GM23338 (cell line): ENCODE measurements at regions not wholly inside any gene's neighbourhood (a gene's known extent, or its start where the extent isn't known, plus 50 kb on each side); places are given as distances from the start of the nearest gene placed in this dataset.

Experiments
- ATAC-seq: fragments of 200-7000 bp; cut with Tn5 transposase; 3 replicates; pipeline ENCODE4 v1.9.1; 2020
- DNase-seq: peaks from one replicate; pipeline ENCODE4 v3.0.0-alpha.2; 2015; ENCODE audit warnings: low spot score
- H2AFZ ChIP-seq: fragments of 200-600 bp; sonication (generic); 2 replicates; pipeline ENCODE4 v1.8.0; 2016; ENCODE audit warnings: antibody characterized with exemption, mild to moderate bottlenecking, moderate library complexity
- H3F3A ChIP-seq: fragments of 200-600 bp; sonication (generic); replicated peaks from 2 replicates; pipeline ENCODE4 v1.8.0; 2017; ENCODE audit warnings: antibody characterized with exemption, mixed run types, low read depth
- H3K27ac ChIP-seq: fragments of 200-600 bp; sonication (generic); 2 replicates; pipeline ENCODE4 v1.6.1; 2016; ENCODE audit warnings: low read depth
- H3K27me3 ChIP-seq: fragments of 200-600 bp; sonication (generic); 2 replicates; pipeline ENCODE4 v1.8.0; 2016; ENCODE audit warnings: mild to moderate bottlenecking, mixed run types, moderate library complexity; ENCODE audit not compliant: insufficient read depth
- H3K36me3 ChIP-seq: fragments of 200-600 bp; sonication (generic); 2 replicates; pipeline ENCODE4 v1.8.0; 2016; ENCODE audit warnings: mild to moderate bottlenecking; ENCODE audit not compliant: insufficient read depth
- H3K4me1 ChIP-seq: fragments of 200-600 bp; sonication (generic); 2 replicates; pipeline ENCODE4 v1.8.0; 2016; ENCODE audit warnings: mild to moderate bottlenecking, moderate library complexity; ENCODE audit not compliant: insufficient read depth
- H3K4me2 ChIP-seq: fragments of 200-600 bp; sonication (generic); 2 replicates; pipeline ENCODE4 v1.7.1; 2017; ENCODE audit warnings: mixed run types
- H3K4me3 ChIP-seq: fragments of 200-600 bp; sonication (generic); 2 replicates; pipeline ENCODE4 v1.6.1; 2016; ENCODE audit warnings: mixed run types
- H3K79me2 ChIP-seq: fragments of 200-600 bp; sonication (generic); replicated peaks from 2 replicates; pipeline ENCODE4 v1.8.0; 2017; ENCODE audit warnings: mild to moderate bottlenecking; ENCODE audit not compliant: insufficient read depth
- H3K9me2 ChIP-seq: fragments of 200-600 bp; sonication (generic); 2 replicates; pipeline ENCODE4 v1.8.0; 2017; ENCODE audit not compliant: insufficient read depth
- H4K20me1 ChIP-seq: fragments of 200-600 bp; sonication (generic); replicated peaks from 2 replicates; pipeline ENCODE4 v1.8.0; 2017; ENCODE audit warnings: mild to moderate bottlenecking; ENCODE audit not compliant: insufficient read depth
- H3K27ac Mint-ChIP-seq: 2 replicates; pipeline ENCODE4 v1.8.0; 2020; ENCODE audit warnings: inconsistent platforms, mild to moderate bottlenecking, moderate library complexity, mixed read lengths
- H3K27me3 Mint-ChIP-seq: 3 replicates; pipeline ENCODE4 v1.8.0; 2022; ENCODE audit warnings: low read depth, mild to moderate bottlenecking, moderate library complexity, mixed read lengths, inconsistent platforms; ENCODE audit not compliant: insufficient read depth, poor library complexity
- H3K36me3 Mint-ChIP-seq: 3 replicates; pipeline ENCODE4 v1.8.0; 2021; ENCODE audit warnings: low read depth, mild to moderate bottlenecking, inconsistent platforms, moderate library complexity, mixed read lengths
- H3K4me1 Mint-ChIP-seq: 3 replicates; pipeline ENCODE4 v1.8.0; 2020; ENCODE audit warnings: mild to moderate bottlenecking, inconsistent platforms, mixed read lengths
- H3K4me3 Mint-ChIP-seq: 3 replicates; pipeline ENCODE4 v1.8.0; 2021; ENCODE audit warnings: moderate library complexity, mild to moderate bottlenecking, inconsistent platforms, mixed read lengths
- H3K9me3 Mint-ChIP-seq: 3 replicates; pipeline ENCODE4 v1.8.0; 2020; ENCODE audit warnings: moderate library complexity, mild to moderate bottlenecking, inconsistent platforms, mixed read lengths
- CREB1 ChIP-seq: fragments of 250-450 bp; sonication (Bioruptor Pico); IDR thresholded peaks from 2 replicates; pipeline ENCODE4 v1.5.0; 2020; ENCODE audit warnings: low read depth, mild to moderate bottlenecking, moderate library complexity
- CTCF ChIP-seq, 2 experiments: fragments of 200-600 bp in 1 of 2; sonication (generic) in 1 of 2; conservative IDR thresholded peaks; 2 replicates each; pipeline versions ENCODE4 v1.5.1 to v1.6.1; 2016 to 2017; ENCODE audit warnings: antibody characterized with exemption in 2 of 2, low read depth in 2 of 2, mild to moderate bottlenecking in 2 of 2, moderate library complexity in 1 of 2
- EZH2 ChIP-seq: fragments of 200-600 bp; sonication (generic); IDR thresholded peaks from one replicate; pipeline ENCODE4 v1.8.0; 2017; ENCODE audit warnings: antibody characterized with exemption, mild to moderate bottlenecking, low read depth; ENCODE audit not compliant: unreplicated experiment
- EZH2phosphoT487 ChIP-seq: fragments of 200-600 bp; sonication (generic); IDR thresholded peaks from one replicate; pipeline ENCODE4 v1.8.1; 2018; ENCODE audit warnings: antibody characterized with exemption; ENCODE audit not compliant: unreplicated experiment
- JUNB ChIP-seq: IDR thresholded peaks from one replicate; pipeline ENCODE4 v1.6.1; 2016; ENCODE audit warnings: antibody characterized with exemption; ENCODE audit not compliant: unreplicated experiment
- NANOG ChIP-seq: IDR thresholded peaks from 2 replicates; pipeline ENCODE4 v1.6.1; 2016; ENCODE audit warnings: antibody characterized with exemption, borderline replicate concordance
- POLR2AphosphoS5 ChIP-seq: IDR thresholded peaks from 2 replicates; pipeline ENCODE4 v1.6.1; 2016; ENCODE audit warnings: antibody characterized with exemption, low read depth
- STAT1 ChIP-seq: IDR thresholded peaks from one replicate; pipeline ENCODE4 v1.6.1; 2016; ENCODE audit warnings: antibody characterized with exemption; ENCODE audit not compliant: unreplicated experiment
- ZNF114 ChIP-seq: fragments of 250-450 bp; sonication (Bioruptor Pico); IDR thresholded peaks from 2 replicates; pipeline ENCODE4 v1.5.0; 2020; ENCODE audit warnings: mild to moderate bottlenecking, moderate library complexity
- ZNF331 ChIP-seq: fragments of 250-450 bp; sonication (Bioruptor Pico); IDR thresholded peaks from 2 replicates; pipeline ENCODE4 v1.5.0; 2020; ENCODE audit warnings: low read depth, mild to moderate bottlenecking, moderate library complexity
- TF ChIP-seq, protein P1 (sequence below): fragments of 250-450 bp; sonication (Bioruptor Pico); IDR thresholded peaks from 2 replicates; pipeline ENCODE4 v1.5.0; 2020; ENCODE audit warnings: mild to moderate bottlenecking, moderate library complexity
- TF ChIP-seq, protein P2 (sequence below): IDR thresholded peaks from one replicate; pipeline ENCODE4 v1.6.1; 2018; ENCODE audit warnings: antibody characterized with exemption; ENCODE audit not compliant: unreplicated experiment
- TF ChIP-seq, protein P3 (sequence below): IDR thresholded peaks from 2 replicates; pipeline ENCODE4 v1.6.1; 2016; ENCODE audit warnings: antibody characterized with exemption

DNA sequence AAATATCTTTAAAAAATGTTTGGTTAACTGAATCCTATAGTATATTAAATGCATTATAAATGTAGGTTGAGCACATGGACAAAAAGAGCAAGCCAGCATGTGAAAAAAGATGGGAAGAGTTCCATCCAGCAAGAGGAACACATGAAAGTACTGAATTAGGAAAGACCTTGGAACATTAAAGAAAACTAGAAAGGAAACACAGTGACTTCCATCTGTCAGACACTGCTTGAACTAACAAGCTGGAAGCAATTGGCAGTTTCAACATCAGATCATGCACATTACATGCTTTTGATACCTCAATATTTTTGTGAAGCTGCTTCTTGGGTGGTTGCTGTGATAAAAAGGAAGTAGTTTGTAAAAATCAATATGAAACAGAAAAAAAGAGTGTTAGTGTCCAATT lies 626.8 kb upstream of the GNPDA2 start:
- H3K27me3 ChIP-seq = no peaks in the 10 kb centered on the region
- H3F3A ChIP-seq = no peaks in the 10 kb centered on the region
- DNase-seq = no peak
- 0 out of 2 replicates have a peak, but pooled peaks cover 3% of the 10 kb centered on the region for H3K9me2 ChIP-seq
- TF ChIP-seq, protein P1, sequence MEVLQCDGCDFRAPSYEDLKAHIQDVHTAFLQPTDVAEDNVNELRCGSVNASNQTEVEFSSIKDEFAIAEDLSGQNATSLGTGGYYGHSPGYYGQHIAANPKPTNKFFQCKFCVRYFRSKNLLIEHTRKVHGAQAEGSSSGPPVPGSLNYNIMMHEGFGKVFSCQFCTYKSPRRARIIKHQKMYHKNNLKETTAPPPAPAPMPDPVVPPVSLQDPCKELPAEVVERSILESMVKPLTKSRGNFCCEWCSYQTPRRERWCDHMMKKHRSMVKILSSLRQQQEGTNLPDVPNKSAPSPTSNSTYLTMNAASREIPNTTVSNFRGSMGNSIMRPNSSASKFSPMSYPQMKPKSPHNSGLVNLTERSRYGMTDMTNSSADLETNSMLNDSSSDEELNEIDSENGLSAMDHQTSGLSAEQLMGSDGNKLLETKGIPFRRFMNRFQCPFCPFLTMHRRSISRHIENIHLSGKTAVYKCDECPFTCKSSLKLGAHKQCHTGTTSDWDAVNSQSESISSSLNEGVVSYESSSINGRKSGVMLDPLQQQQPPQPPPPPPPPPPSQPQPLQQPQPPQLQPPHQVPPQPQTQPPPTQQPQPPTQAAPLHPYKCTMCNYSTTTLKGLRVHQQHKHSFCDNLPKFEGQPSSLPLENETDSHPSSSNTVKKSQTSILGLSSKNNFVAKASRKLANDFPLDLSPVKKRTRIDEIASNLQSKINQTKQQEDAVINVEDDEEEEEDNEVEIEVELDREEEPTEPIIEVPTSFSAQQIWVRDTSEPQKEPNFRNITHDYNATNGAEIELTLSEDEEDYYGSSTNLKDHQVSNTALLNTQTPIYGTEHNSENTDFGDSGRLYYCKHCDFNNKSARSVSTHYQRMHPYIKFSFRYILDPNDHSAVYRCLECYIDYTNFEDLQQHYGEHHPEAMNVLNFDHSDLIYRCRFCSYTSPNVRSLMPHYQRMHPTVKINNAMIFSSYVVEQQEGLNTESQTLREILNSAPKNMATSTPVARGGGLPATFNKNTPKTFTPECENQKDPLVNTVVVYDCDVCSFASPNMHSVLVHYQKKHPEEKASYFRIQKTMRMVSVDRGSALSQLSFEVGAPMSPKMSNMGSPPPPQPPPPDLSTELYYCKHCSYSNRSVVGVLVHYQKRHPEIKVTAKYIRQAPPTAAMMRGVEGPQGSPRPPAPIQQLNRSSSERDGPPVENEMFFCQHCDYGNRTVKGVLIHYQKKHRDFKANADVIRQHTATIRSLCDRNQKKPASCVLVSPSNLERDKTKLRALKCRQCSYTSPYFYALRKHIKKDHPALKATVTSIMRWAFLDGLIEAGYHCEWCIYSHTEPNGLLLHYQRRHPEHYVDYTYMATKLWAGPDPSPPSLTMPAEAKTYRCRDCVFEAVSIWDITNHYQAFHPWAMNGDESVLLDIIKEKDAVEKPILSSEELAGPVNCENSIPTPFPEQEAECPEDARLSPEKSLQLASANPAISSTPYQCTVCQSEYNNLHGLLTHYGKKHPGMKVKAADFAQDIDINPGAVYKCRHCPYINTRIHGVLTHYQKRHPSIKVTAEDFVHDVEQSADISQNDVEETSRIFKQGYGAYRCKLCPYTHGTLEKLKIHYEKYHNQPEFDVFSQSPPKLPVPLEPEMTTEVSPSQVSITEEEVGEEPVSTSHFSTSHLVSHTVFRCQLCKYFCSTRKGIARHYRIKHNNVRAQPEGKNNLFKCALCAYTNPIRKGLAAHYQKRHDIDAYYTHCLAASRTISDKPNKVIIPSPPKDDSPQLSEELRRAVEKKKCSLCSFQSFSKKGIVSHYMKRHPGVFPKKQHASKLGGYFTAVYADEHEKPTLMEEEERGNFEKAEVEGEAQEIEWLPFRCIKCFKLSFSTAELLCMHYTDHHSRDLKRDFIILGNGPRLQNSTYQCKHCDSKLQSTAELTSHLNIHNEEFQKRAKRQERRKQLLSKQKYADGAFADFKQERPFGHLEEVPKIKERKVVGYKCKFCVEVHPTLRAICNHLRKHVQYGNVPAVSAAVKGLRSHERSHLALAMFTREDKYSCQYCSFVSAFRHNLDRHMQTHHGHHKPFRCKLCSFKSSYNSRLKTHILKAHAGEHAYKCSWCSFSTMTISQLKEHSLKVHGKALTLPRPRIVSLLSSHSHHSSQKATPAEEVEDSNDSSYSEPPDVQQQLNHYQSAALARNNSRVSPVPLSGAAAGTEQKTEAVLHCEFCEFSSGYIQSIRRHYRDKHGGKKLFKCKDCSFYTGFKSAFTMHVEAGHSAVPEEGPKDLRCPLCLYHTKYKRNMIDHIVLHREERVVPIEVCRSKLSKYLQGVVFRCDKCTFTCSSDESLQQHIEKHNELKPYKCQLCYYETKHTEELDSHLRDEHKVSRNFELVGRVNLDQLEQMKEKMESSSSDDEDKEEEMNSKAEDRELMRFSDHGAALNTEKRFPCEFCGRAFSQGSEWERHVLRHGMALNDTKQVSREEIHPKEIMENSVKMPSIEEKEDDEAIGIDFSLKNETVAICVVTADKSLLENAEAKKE (CRISPR knock-in tag) = no peak
- TF ChIP-seq POLR2AphosphoS5 (no peak), CREB1 (CRISPR knock-in tag) (no peak), ZNF114 (CRISPR knock-in tag) (no peak), EZH2phosphoT487 (no peak), EZH2 (no peak), NANOG (no peak), CTCF (conservative IDR thresholded peaks at IDR 0.05; ENCODE audit: low read depth in 2 of 2) (no peak), JUNB (no peak), ZNF331 (CRISPR knock-in tag) (no peak), STAT1 (no peak)
- TF ChIP-seq, protein P2, sequence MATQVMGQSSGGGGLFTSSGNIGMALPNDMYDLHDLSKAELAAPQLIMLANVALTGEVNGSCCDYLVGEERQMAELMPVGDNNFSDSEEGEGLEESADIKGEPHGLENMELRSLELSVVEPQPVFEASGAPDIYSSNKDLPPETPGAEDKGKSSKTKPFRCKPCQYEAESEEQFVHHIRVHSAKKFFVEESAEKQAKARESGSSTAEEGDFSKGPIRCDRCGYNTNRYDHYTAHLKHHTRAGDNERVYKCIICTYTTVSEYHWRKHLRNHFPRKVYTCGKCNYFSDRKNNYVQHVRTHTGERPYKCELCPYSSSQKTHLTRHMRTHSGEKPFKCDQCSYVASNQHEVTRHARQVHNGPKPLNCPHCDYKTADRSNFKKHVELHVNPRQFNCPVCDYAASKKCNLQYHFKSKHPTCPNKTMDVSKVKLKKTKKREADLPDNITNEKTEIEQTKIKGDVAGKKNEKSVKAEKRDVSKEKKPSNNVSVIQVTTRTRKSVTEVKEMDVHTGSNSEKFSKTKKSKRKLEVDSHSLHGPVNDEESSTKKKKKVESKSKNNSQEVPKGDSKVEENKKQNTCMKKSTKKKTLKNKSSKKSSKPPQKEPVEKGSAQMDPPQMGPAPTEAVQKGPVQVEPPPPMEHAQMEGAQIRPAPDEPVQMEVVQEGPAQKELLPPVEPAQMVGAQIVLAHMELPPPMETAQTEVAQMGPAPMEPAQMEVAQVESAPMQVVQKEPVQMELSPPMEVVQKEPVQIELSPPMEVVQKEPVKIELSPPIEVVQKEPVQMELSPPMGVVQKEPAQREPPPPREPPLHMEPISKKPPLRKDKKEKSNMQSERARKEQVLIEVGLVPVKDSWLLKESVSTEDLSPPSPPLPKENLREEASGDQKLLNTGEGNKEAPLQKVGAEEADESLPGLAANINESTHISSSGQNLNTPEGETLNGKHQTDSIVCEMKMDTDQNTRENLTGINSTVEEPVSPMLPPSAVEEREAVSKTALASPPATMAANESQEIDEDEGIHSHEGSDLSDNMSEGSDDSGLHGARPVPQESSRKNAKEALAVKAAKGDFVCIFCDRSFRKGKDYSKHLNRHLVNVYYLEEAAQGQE = no peak
- TF ChIP-seq, protein P3, sequence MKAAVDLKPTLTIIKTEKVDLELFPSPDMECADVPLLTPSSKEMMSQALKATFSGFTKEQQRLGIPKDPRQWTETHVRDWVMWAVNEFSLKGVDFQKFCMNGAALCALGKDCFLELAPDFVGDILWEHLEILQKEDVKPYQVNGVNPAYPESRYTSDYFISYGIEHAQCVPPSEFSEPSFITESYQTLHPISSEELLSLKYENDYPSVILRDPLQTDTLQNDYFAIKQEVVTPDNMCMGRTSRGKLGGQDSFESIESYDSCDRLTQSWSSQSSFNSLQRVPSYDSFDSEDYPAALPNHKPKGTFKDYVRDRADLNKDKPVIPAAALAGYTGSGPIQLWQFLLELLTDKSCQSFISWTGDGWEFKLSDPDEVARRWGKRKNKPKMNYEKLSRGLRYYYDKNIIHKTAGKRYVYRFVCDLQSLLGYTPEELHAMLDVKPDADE = no peak
- H3K4me3 Mint-ChIP-seq = no peak overlapping the region
- no peaks in the 10 kb centered on the region for H3K36me3 ChIP-seq
- H3K9me3 Mint-ChIP-seq = peaks cover 50% of the 10 kb centered on the region
- peaks cover under 1% of the 10 kb centered on the region for H3K27me3 Mint-ChIP-seq
- no peaks in the 10 kb centered on the region for H4K20me1 ChIP-seq
- no peak overlapping the region for H3K4me3 ChIP-seq
- no peaks in the 10 kb centered on the region for H3K4me1 Mint-ChIP-seq
- H2AFZ ChIP-seq = no peak overlapping the region; the same call in 1 of the 2 replicates
- H3K27ac ChIP-seq = no peak overlapping the region
- H3K4me1 ChIP-seq = peaks cover under 1% of the 10 kb centered on the region; the same call in 1 of the 2 replicates
- H3K36me3 Mint-ChIP-seq = peaks cover 4% of the 10 kb centered on the region; the same call in 1 of the 3 replicates
- no peak for ATAC-seq
- H3K27ac Mint-ChIP-seq = no peak overlapping the region
- H3K79me2 ChIP-seq = no peaks in the 10 kb centered on the region
- H3K4me2 ChIP-seq = no peak overlapping the region
